Ishikawa (cell line): ENCODE measurements at regions not wholly inside any gene's neighbourhood (a gene's known extent, or its start where the extent isn't known, plus 50 kb on each side); places are given as distances from the start of the nearest gene placed in this dataset.

Experiments used
- CEBPB ChIP-seq: IDR thresholded peaks from 2 replicates; pipeline ENCODE4 v1.6.1; 2012
- CREB1 ChIP-seq: IDR thresholded peaks from 2 replicates; pipeline ENCODE4 v1.6.1; 2012; ENCODE audit warnings: low read depth
- EP300 ChIP-seq: IDR thresholded peaks from 2 replicates; pipeline ENCODE4 v1.6.1; 2012; ENCODE audit warnings: borderline replicate concordance
- FOXM1 ChIP-seq: IDR thresholded peaks from 2 replicates; pipeline ENCODE4 v1.6.1; 2012; ENCODE audit warnings: low read depth, borderline replicate concordance
- MAX ChIP-seq: IDR thresholded peaks from 2 replicates; pipeline ENCODE4 v1.6.1; 2012
- TCF12 ChIP-seq: IDR thresholded peaks from 2 replicates; pipeline ENCODE4 v1.6.1; 2012; ENCODE audit warnings: low read depth
- TEAD4 ChIP-seq: IDR thresholded peaks from 2 replicates; pipeline ENCODE4 v1.6.1; 2012
- USF1 ChIP-seq: IDR thresholded peaks from 2 replicates; pipeline ENCODE4 v1.6.1; 2012

GRCh38 chr16:73976644-73977043 is 320.0 kb upstream of the PSMD7 start:
- TF ChIP-seq TCF12 (no peak), MAX (no peak), CREB1 (no peak), USF1 (no peak), FOXM1 (no peak), EP300 (no peak), CEBPB (no peak), TEAD4 (no peak)
